Activated CD4-positive, alpha-beta T cell treated with anti-CD3 and anti-CD28 coated beads, Interleukin-2, amount 10 ng/mL, durations not matched to agents 7 days and 5 days (primary cell): ENCODE measurements at regions not wholly inside any gene's neighbourhood (a gene's known extent, or its start where the extent isn't known, plus 50 kb on each side); places are given as distances from the start of the nearest gene placed in this dataset.

Experiments used
- CTCF ChIA-PET: fragments of 350-600 bp; sonication (Branson Sonifier 250); formaldehyde crosslinking; loops from one replicate; lab custom pipeline; 2021; ENCODE audit warnings: antibody characterized with exemption; lab: Charles Lee
- POLR2A ChIA-PET: fragments of 350-600 bp; sonication (Branson Sonifier 250); formaldehyde crosslinking; loops from one replicate; lab custom pipeline; 2021; ENCODE audit warnings: antibody characterized with exemption; lab: Charles Lee
- DNase-seq: peaks from one replicate; pipeline ENCODE4 v3.0.0-alpha.2; 2020
- H3K27ac Mint-ChIP-seq: one replicate; pipeline ENCODE4 v1.8.0; 2021; ENCODE audit warnings: mild to moderate bottlenecking, moderate library complexity, mixed read lengths
- H3K27me3 Mint-ChIP-seq: one replicate; pipeline ENCODE4 v1.8.0; 2021; ENCODE audit warnings: mixed read lengths
- H3K36me3 Mint-ChIP-seq: one replicate; pipeline ENCODE4 v1.8.0; 2021; ENCODE audit warnings: low read depth, mixed read lengths
- H3K4me1 Mint-ChIP-seq: one replicate; pipeline ENCODE4 v1.8.0; 2021; ENCODE audit warnings: mixed read lengths
- H3K4me3 Mint-ChIP-seq: one replicate; pipeline ENCODE4 v1.8.0; 2021; ENCODE audit warnings: mild to moderate bottlenecking, moderate library complexity, mixed read lengths
- H3K9me3 Mint-ChIP-seq: one replicate; pipeline ENCODE4 v1.8.0; 2021; ENCODE audit warnings: mixed read lengths

GRCh38 chr4:179607003-179607402, 2164.8 kb upstream of the AGA start:
- peaks cover 6% of the 10 kb centered on the region for H3K9me3 Mint-ChIP-seq
- no peaks in the 10 kb centered on the region for H3K36me3 Mint-ChIP-seq
- DNase-seq, result no peak
- ChIA-PET POLR2A (no interaction called here), CTCF (no interaction called here)
- no peaks in the 10 kb centered on the region for H3K4me1 Mint-ChIP-seq
- no peak overlapping the region for H3K27ac Mint-ChIP-seq
- no peak overlapping the region for H3K4me3 Mint-ChIP-seq
- H3K27me3 Mint-ChIP-seq, result no peaks in the 10 kb centered on the region

DNA sequence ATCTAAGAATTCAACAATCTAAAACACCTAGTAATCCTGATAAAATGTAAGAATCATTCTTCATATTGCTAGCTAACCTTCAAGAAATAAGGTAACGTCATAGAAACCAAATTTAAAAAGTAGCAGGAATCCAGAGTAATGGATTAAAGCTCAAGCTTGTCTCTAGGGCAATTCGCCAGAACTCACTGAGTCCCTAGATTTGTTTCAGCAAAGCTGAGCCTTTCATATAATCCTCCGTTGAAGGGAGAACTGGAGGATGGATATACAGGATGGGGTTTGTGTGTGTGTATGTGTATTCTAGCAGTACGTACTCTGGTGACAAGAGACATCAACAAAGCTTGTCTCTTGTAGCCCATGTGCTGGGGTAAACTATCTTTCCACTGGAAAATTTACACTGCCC, 2173.5 kb upstream of the AGA start:
- H3K27me3 Mint-ChIP-seq, result no peaks in the 10 kb centered on the region
- peaks cover 4% of the 10 kb centered on the region for H3K9me3 Mint-ChIP-seq
- H3K4me3 Mint-ChIP-seq, result no peak overlapping the region
- no peak overlapping the region for H3K27ac Mint-ChIP-seq
- H3K36me3 Mint-ChIP-seq, result no peaks in the 10 kb centered on the region
- ChIA-PET POLR2A (no interaction called here), CTCF (no interaction called here)
- no peaks in the 10 kb centered on the region for H3K4me1 Mint-ChIP-seq
- DNase-seq, result no peak

DNA sequence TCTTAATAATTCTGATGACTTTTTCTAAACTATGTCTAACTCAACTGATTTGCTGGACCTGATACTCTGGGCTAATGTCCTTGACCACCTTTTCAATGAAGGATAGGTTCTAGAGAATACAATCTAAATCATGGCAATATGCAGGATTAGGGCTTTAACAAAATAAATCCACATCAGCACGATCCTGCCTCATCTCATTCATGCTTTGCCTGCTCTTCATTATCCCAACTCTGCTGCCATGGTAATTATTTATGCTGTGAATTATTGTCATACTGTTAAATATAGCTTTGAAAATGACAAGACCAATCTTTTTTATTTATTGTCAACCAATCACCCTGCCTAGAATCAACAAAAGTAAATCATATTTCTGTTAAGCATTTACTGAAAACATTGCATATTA, 2176.7 kb upstream of the AGA start:
- ChIA-PET CTCF (no interaction called here), POLR2A (no interaction called here)
- Mint-ChIP-seq H3K9me3 (peaks cover 6% of the 10 kb centered on the region), H3K4me1 (no peaks in the 10 kb centered on the region), H3K27ac (no peak overlapping the region), H3K36me3 (no peaks in the 10 kb centered on the region), H3K27me3 (no peaks in the 10 kb centered on the region), H3K4me3 (no peak overlapping the region)
- DNase-seq, result no peak

DNA sequence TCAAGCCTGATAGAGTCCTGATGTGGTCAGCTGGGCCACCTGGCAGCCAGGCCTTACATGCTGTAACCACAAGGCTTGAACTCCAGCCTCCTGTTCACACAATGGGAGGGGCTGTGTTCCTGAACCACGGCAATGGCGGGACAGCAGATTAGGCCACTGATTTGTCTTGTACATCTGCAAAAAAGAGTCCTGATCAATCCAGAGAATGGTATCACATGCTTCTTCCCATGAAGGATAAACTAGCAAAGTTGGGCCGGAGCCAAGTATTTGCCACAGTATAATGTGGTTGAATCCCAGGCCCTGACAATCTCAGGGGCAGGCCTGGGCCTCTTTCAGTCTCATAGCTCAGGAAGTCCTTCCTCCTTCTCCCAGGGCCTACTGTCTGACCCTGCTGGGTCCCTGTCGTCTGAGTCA, 2182.5 kb upstream of the AGA start:
- Mint-ChIP-seq H3K9me3 (peaks cover 2% of the 10 kb centered on the region), H3K4me3 (no peak overlapping the region)
- CTCF ChIA-PET, result no interaction called here

DNA sequence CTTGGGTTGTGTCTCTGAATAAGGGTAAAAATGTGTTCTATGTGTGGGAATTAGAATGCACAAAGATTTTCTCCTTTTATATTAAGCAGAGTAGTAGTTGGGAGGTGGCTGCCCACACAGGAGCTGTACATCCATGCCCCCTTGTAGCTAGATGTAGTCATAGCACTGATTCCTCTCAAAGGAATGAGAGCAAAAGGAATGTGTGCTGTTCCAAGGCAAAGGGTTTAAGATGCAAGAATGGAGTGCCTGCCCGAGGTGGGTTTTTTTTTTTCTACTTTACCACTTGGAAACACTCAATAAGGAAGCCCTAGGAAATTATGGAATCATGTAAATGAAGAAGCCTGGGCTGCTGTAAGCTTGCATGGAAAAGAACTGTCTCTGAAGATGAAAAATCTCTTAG, 2183.2 kb upstream of the AGA start:
- no peaks in the 10 kb centered on the region for H3K4me1 Mint-ChIP-seq
- CTCF ChIA-PET, result no interaction called here
- H3K36me3 Mint-ChIP-seq, result no peaks in the 10 kb centered on the region
- no peak overlapping the region for H3K27ac Mint-ChIP-seq
- H3K9me3 Mint-ChIP-seq, result peaks cover 2% of the 10 kb centered on the region
- H3K27me3 Mint-ChIP-seq, result no peaks in the 10 kb centered on the region
- POLR2A ChIA-PET, result no interaction called here
- DNase-seq, result no peak
- H3K4me3 Mint-ChIP-seq, result no peak overlapping the region

More for the DNA sequence above, 2182.5 kb upstream of the AGA start:
- H3K27ac Mint-ChIP-seq, result no peak overlapping the region
- no peaks in the 10 kb centered on the region for H3K27me3 Mint-ChIP-seq
- POLR2A ChIA-PET, result no interaction called here
- no peaks in the 10 kb centered on the region for H3K36me3 Mint-ChIP-seq
- H3K4me1 Mint-ChIP-seq, result no peaks in the 10 kb centered on the region
- no peak for DNase-seq

- no peaks in the 10 kb centered on the region for H3K27me3 Mint-ChIP-seq
- peaks cover 2% of the 10 kb centered on the region for H3K9me3 Mint-ChIP-seq
- POLR2A ChIA-PET, result no interaction called here
- CTCF ChIA-PET, result no interaction called here
- H3K4me1 Mint-ChIP-seq, result no peaks in the 10 kb centered on the region
- H3K36me3 Mint-ChIP-seq, result no peaks in the 10 kb centered on the region
- no peak overlapping the region for H3K4me3 Mint-ChIP-seq
- H3K27ac Mint-ChIP-seq, result no peak overlapping the region
- no peak for DNase-seq
Observed at GRCh38 chr4:179626687-179627086, 2184.4 kb upstream of the AGA start.

- H3K4me1 Mint-ChIP-seq, result no peaks in the 10 kb centered on the region
- no peaks in the 10 kb centered on the region for H3K9me3 Mint-ChIP-seq
- ChIA-PET POLR2A (no interaction called here), CTCF (no interaction called here)
- DNase-seq, result no peak
- no peak overlapping the region for H3K4me3 Mint-ChIP-seq
- no peaks in the 10 kb centered on the region for H3K27me3 Mint-ChIP-seq
- H3K27ac Mint-ChIP-seq, result no peak overlapping the region
- no peaks in the 10 kb centered on the region for H3K36me3 Mint-ChIP-seq
Observed at GRCh38 chr4:179631321-179631720, 2189.1 kb upstream of the AGA start.

- POLR2A ChIA-PET, result no interaction called here
- H3K36me3 Mint-ChIP-seq, result no peaks in the 10 kb centered on the region
- H3K27ac Mint-ChIP-seq, result no peak overlapping the region
Observed at GRCh38 chr4:179634862-179635261, 2192.6 kb upstream of the AGA start.

DNA sequence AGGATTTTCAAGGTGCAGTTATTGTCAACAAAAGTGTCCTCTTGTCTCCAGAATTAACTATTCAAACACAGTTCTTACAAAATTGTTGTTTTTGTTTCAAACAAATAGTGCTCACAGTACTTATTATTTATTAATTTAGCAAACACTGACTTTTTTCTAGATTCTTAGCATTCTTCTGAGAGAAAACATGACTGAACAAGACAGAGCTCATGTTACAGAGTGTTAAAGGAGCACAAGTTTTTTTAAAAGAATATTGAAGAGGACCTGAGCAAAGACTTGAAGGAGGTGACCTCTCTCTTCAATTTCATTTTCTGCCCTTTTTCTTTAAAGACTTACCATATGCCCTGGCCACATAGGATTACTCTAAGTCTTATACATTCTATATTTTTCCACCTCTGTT, 2220.3 kb upstream of the AGA start:
- DNase-seq, result no peak
- ChIA-PET POLR2A (no interaction called here), CTCF (no interaction called here)
- no peak overlapping the region for H3K4me3 Mint-ChIP-seq
- H3K36me3 Mint-ChIP-seq, result no peaks in the 10 kb centered on the region
- peaks cover 20% of the 10 kb centered on the region for H3K9me3 Mint-ChIP-seq
- H3K27ac Mint-ChIP-seq, result no peak overlapping the region
- H3K27me3 Mint-ChIP-seq, result no peaks in the 10 kb centered on the region
- no peaks in the 10 kb centered on the region for H3K4me1 Mint-ChIP-seq

More at GRCh38 chr4:179634862-179635261, 2192.6 kb upstream of the AGA start:
- H3K27me3 Mint-ChIP-seq, result no peaks in the 10 kb centered on the region
- no peak for DNase-seq
- H3K4me3 Mint-ChIP-seq, result no peak overlapping the region
- no peaks in the 10 kb centered on the region for H3K4me1 Mint-ChIP-seq
- CTCF ChIA-PET, result no interaction called here
- no peaks in the 10 kb centered on the region for H3K9me3 Mint-ChIP-seq

GRCh38 chr4:179663641-179664429, 2221.6 kb upstream of the AGA start:
- ChIA-PET POLR2A (no interaction called here), CTCF (no interaction called here)
- no peak for DNase-seq
- Mint-ChIP-seq H3K9me3 (peaks cover 20% of the 10 kb centered on the region), H3K4me1 (no peaks in the 10 kb centered on the region), H3K36me3 (no peaks in the 10 kb centered on the region), H3K27me3 (no peaks in the 10 kb centered on the region), H3K27ac (no peak overlapping the region), H3K4me3 (no peak overlapping the region)

DNA sequence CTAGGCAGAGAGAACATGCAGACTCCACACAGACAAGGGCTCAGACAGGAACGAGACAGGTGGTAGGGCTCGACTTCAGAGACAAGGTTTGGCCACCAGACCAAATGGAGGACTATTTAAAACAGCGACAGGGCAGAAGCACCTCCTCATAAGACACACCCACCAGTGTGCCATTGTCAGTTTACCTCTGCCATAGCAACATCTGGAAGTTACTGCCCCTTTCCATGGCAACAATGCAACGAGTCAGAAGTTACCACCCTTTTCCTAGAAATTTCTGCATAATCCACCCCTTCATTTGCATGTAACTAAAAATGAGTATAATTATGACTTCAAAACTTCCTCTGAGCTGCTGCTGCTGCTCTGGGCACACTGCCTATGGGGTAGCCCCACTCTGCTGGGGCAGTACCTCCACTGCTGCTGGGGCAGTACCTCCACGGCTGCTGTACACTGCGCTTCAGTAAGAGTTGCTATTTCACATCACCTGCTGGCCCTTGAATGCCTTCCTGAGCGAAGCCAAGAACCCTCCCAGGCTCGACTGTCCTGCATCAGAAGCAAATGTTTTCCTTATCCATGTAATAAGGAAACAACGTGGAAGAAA, 2222.3 kb upstream of the AGA start:
- H3K4me1 Mint-ChIP-seq, result no peaks in the 10 kb centered on the region
- no peaks in the 10 kb centered on the region for H3K36me3 Mint-ChIP-seq
- H3K9me3 Mint-ChIP-seq, result peaks cover 20% of the 10 kb centered on the region
- POLR2A ChIA-PET, result no interaction called here
- H3K27ac Mint-ChIP-seq, result no peak overlapping the region
- H3K27me3 Mint-ChIP-seq, result no peaks in the 10 kb centered on the region
- no peak for DNase-seq
- CTCF ChIA-PET, result no interaction called here
- H3K4me3 Mint-ChIP-seq, result no peak overlapping the region

- POLR2A ChIA-PET, result no interaction called here
- no peaks in the 10 kb centered on the region for H3K4me1 Mint-ChIP-seq
- no peak for DNase-seq
- no peaks in the 10 kb centered on the region for H3K27me3 Mint-ChIP-seq
- H3K9me3 Mint-ChIP-seq, result peaks cover 18% of the 10 kb centered on the region
- no peak overlapping the region for H3K4me3 Mint-ChIP-seq
- no peaks in the 10 kb centered on the region for H3K36me3 Mint-ChIP-seq
- no peak overlapping the region for H3K27ac Mint-ChIP-seq
- CTCF ChIA-PET, result no interaction called here
Observed at GRCh38 chr4:179666226-179666625, 2224.0 kb upstream of the AGA start.

- Mint-ChIP-seq H3K27ac (no peak overlapping the region), H3K4me1 (no peaks in the 10 kb centered on the region), H3K9me3 (peaks cover 13% of the 10 kb centered on the region), H3K4me3 (no peak overlapping the region), H3K36me3 (no peaks in the 10 kb centered on the region), H3K27me3 (no peaks in the 10 kb centered on the region)
- CTCF ChIA-PET, result interaction anchor here (0.8 kb wide), 1 partner anchor 126 kb away, joined by 3 read pairs; no protein-coding TSS in a partner anchor
- no peak for DNase-seq
- POLR2A ChIA-PET, result no interaction called here
Observed at GRCh38 chr4:179671609-179672008, 2229.4 kb upstream of the AGA start.
